ENCODE measurements at regions not wholly inside any gene's neighbourhood (a gene's known extent, or its start where the extent isn't known, plus 50 kb on each side); places are given as distances from the start of the nearest gene placed in this dataset.

DNA sequence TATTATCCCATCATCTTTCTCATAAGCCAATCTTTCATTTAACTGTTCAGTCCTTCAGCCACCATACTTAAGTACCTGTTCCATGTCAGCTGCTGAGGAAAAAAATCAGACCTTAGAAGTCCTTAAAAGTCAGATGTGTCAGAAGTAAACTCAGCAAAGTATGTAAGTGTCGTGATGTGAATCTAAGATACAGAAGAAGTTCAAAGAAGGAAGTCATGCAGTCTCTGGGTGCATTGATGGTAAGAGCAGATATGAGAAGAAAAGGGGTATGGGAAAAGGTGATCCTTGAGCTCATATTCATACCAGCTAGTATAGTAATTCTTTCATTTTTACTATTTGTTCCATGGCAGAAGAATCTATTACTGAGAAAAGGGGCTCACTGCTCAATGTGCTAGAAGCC, 259.4 kb upstream of the CD180 start:
- H3K4me3 ChIP-seq = no peak overlapping the region
- intact Hi-C loops (cut with micrococcal nuclease; ENCODE audit: unreplicated experiment) = no loop called here
- H3K9me3 ChIP-seq (replicated peaks; ENCODE audit: control insufficient read depth, insufficient read depth, low read length) = peaks cover 1% of the 10 kb centered on the region; the same call in 1 of the 3 replicates
- no peak overlapping the region for H3K27ac ChIP-seq (ENCODE audit: control insufficient read depth, insufficient read depth)
- no peak overlapping the region for H2AFZ ChIP-seq (ENCODE audit: control insufficient read depth, low read depth, low read length)
- no peaks in the 10 kb centered on the region for H3K36me3 ChIP-seq (ENCODE audit: control insufficient read depth in 2 of 2, insufficient read depth in 2 of 2, low read length in 1 of 2)
- H3K9ac ChIP-seq (ENCODE audit: control insufficient read depth, insufficient read depth, low read length) = no peak overlapping the region
- ChIA-PET POLR2A (no interaction called here), CTCF (no interaction called here), RAD21 (ENCODE audit: unreplicated experiment) (no interaction called here), SMC1A (ENCODE audit: uncharacterized antibody, unreplicated experiment) (no interaction called here)
- H3K27me3 ChIP-seq (replicated peaks in 1 of 2; ENCODE audit: control insufficient read depth in 2 of 2, insufficient read depth in 2 of 2, low read length in 1 of 2) = no peaks in the 10 kb centered on the region
- TF ChIP-seq EED (IDR thresholded peaks at IDR 0.05; ENCODE audit: low read depth) (no peak), USF2 (IDR thresholded peaks at IDR 0.05; ENCODE audit: borderline replicate concordance, low read depth, low read length) (no peak), MYB (IDR thresholded peaks at IDR 0.05; ENCODE audit: borderline replicate concordance, low read depth, low read length) (no peak), SREBF2 (IDR thresholded peaks at IDR 0.05; ENCODE audit: low read length) (no peak), RELB (IDR thresholded peaks at IDR 0.05; ENCODE audit: low read depth) (no peak), FOXM1 (IDR thresholded peaks at IDR 0.05; ENCODE audit: low read depth, low read length) (no peak)
- TF ChIP-seq, protein P1, sequence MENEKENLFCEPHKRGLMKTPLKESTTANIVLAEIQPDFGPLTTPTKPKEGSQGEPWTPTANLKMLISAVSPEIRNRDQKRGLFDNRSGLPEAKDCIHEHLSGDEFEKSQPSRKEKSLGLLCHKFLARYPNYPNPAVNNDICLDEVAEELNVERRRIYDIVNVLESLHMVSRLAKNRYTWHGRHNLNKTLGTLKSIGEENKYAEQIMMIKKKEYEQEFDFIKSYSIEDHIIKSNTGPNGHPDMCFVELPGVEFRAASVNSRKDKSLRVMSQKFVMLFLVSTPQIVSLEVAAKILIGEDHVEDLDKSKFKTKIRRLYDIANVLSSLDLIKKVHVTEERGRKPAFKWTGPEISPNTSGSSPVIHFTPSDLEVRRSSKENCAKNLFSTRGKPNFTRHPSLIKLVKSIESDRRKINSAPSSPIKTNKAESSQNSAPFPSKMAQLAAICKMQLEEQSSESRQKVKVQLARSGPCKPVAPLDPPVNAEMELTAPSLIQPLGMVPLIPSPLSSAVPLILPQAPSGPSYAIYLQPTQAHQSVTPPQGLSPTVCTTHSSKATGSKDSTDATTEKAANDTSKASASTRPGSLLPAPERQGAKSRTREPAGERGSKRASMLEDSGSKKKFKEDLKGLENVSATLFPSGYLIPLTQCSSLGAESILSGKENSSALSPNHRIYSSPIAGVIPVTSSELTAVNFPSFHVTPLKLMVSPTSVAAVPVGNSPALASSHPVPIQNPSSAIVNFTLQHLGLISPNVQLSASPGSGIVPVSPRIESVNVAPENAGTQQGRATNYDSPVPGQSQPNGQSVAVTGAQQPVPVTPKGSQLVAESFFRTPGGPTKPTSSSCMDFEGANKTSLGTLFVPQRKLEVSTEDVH (IDR thresholded peaks at IDR 0.05; ENCODE audit: low read depth, partially characterized antibody) = no peak
- no peaks in the 10 kb centered on the region for H4K20me1 ChIP-seq (ENCODE audit: control insufficient read depth, insufficient read depth)
- 29% methylated on average over 1 of the region's 1 CpG for whole genome bisulfite sequencing (ENCODE audit: insufficient coverage, insufficient replicate concordance, low lambda C conversion rate, missing lambda C conversion rate)
- no peak overlapping the region for H3K4me2 ChIP-seq (ENCODE audit: control insufficient read depth, insufficient read depth)
- no peaks in the 10 kb centered on the region for H3K4me1 ChIP-seq (ENCODE audit: control insufficient read depth, insufficient read depth, low read length)
- ATAC-seq = no peak
- no peaks in the 10 kb centered on the region for H3K79me2 ChIP-seq (ENCODE audit: control insufficient read depth, insufficient read depth, low read length)
- no peak for FAIRE-seq
- in situ Hi-C loops (cut with MboI) = no loop called here
- no TSS peak for BruUV-seq (replicated peaks)
- no peak for DNase-seq (ENCODE audit: low read depth, low spot score)
